ENCODE measurements at regions not wholly inside any gene's neighbourhood (a gene's known extent, or its start where the extent isn't known, plus 50 kb on each side); places are given as distances from the start of the nearest gene placed in this dataset.
"Not testable (repeated sequence)": the region's sequence is repeated elsewhere in the genome, so short reads cannot be mapped to it uniquely, and the experiment has no call there.

DNA sequence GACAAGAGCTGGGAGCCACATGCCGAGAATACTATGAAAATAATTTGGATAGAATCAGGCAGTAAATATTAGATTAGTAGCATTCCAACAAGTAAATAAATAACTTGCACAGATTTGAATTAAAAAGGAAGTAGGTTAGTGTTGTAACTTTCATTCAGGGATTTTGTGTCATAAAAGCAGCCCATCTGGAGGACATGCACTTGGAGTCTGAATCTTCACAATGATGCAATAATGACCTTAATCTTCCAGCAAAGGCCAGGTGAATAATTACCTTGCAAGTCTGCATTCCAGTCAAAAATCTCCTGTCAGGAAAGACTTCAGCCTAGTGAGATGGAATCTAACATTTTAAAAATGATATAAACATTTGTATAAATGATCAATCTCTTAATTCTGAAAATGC lies 518.1 kb downstream of the KCNJ2 start:
- no peak for DNase-seq (ENCODE audit: low read depth in 2 of 3, low spot score in 1 of 3)

DNA sequence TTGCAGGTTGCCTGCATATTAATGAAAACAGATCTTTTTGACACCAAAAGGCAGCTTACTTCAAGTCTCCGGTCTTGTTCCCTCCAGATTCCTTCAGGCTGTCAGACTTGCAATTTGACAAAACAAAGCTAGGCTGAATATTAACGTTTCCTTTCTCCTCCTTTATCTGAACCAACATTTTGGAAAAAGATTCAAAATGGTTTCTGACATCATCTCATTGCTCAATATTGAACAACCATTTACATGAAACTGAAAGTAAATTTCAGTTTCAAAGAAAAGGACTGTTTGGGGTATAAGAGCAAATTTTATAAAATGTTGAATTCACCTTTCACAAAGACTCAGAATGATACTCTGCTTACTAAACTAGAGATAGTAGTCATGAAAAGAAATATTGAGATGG lies 521.8 kb downstream of the KCNJ2 start:
- no peak for DNase-seq (ENCODE audit: low read depth in 2 of 3, low spot score in 1 of 3)

DNA sequence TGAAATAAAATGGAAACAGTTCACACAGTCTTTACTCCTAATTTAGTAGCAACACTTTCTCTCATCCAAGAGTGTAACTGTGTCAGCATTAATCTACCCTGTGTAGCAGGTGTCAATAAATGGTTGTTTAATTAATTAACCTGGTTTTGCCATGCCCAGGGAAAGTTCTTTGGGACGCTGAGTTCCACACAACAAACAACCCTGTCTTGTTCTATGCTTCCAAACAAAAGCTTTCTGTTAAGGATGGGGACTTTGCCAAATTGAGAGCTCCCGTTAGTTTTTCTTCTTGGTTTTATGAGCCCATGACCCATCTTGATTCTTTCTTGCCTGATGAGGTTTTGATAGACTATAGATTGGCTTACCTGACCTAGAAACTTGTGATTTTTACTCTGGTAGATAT lies 530.1 kb downstream of the KCNJ2 start:
- DNase-seq (ENCODE audit: low read depth in 2 of 3, low spot score in 1 of 3), result no peak

DNA sequence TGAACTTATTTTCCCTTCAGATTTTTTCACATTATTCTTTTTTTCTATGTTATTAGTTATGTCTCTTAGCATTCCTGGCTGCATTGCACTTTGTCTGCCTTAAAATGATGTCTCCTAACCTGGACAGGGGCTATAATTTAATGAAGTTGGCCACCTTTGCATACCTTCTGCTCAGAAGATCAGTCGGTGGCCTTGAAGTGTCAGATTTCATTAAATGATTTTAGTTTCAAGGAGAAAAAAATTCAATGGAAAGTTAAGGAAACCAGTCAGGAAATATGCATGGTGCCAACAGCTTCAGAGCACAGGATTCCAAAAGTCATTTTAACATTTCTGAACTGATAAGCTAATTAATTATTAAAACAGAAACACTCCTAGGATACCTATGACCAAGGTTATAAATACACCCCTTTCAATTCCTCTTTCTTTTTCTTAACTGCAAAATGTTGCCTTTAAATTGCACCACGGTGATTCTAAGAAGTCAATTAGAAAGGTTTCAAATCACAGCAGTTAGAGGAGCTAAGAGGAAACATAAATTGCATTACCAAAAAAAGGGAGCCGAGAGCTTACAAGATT lies 533.4 kb downstream of the KCNJ2 start:
- no peak for DNase-seq (ENCODE audit: low read depth in 2 of 3, low spot score in 1 of 3)

DNA sequence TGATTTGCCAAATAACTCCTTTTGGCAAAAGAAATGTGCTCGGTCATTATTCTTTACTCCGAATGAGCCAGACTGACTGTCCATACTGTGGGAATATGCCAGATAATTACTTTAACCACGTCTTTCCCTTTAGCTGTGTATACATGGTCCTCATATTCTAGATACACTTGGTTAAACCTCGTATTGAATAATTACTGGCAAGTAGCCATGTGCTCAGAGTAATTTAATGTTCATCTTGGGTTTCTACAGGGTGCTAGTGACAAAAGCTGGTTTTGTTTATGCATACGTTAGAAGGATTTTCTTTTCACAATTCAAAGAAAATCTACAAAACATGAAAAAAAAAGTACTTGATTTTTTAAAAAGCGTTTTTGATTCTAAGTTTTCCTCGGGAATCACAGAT lies 540.3 kb downstream of the KCNJ2 start:
- no peak for DNase-seq (ENCODE audit: low read depth in 2 of 3, low spot score in 1 of 3)

DNA sequence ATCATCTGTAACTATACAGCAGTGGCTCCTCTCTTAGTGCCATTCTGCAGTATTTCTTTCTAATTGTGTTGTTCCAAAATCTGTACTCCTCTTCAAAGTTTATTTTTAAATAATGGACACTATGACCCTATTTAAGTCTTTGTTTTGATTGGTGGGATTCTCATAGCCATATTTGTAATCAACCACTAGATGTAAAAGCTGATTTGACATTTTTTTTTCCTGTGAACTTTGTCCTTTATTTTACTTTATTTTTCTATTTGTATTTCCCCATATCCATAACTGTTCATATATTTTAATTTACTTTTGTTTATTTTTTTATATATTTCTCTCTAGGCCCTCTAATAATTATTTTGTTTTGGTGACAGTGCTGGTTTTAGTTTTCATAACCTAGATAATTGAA lies 544.4 kb downstream of the KCNJ2 start:
- DNase-seq (ENCODE audit: low read depth in 2 of 3, low spot score in 1 of 3), result no peak

DNA sequence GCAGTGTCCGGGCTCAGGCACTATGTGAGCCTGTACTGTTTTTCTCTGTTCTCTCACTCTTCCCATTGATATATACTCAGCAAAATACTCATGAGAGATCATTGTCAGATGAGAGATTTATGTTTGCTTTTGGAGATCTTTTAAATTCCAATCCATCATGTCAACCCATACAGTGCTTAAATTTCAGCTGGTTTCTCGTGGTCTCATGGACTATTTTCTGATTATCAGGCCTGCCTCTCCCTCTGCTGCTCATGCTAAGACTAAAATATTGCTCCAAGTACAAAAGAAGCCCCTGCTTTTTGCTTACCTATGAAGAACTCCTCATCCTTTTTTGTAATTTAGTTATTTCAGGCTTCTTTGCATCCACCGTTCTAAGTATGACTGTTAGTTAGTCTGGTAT lies 547.2 kb downstream of the KCNJ2 start:
- DNase-seq (ENCODE audit: low read depth in 2 of 3, low spot score in 1 of 3), result no peak

DNA sequence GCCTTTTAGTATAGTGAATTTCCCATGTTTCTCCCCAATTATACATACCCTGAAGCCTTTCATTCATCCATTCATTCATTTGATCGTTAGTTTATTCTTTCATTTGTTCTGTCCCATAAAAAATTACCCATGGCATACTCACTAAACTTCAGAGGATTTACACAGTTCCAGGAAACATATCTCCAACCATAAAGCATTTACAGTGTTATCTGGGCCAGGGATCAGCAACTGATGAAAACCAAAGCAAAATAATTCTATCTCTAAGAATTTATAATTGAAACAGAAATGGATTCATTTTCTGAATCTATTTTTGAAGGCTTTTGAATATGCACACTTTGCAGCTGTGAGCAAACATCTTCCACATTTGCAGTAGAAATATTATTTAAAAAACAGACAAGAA lies 547.7 kb downstream of the KCNJ2 start:
- no peak for DNase-seq (ENCODE audit: low read depth in 2 of 3, low spot score in 1 of 3)

DNA sequence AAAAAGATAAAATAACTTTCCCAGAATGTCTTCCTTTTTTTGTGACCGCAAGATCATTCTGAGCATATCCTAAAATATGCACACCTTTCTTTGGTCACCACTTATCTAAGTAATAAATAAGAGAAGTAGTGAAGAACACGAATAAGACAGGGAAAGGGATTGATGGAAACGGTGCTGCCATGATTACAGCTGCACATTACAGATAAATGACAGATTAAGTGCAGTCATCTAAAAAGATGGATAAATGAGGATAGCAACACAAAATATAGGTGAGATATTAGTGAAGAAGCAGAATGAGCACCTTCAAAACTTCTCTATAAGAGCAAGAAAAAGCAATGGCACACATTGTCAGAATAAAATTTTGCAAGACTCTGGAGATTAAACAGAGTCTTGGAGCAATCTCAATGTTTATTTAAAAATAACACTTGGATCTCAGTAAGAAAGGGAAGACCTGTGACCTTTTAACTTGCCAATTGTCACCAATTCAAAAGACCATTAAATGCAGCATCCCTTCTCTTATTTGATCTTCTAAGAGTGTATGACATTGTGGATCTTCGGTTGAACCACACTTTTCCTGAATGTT lies 567.1 kb downstream of the KCNJ2 start:
- no peak for DNase-seq (ENCODE audit: low read depth in 2 of 3, low spot score in 1 of 3)

DNA sequence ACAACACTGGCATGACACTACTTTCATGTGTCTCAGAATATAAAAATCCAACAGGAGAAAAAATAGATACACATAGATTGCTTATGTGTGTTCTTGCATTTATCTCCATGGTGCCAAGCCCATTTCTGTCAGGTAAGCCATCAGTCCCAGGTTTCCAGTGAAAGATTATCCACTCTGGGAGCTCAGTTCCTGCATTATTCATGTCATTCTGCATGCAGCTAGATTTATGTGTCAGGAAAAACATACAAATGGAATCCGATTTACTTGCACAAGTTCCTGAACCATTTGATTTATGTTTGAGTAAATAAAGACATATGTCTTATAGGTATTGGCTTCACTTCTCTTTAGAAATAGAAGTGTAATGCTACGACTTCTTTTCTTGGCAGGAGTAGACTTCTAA lies 569.7 kb downstream of the KCNJ2 start:
- no peak for DNase-seq (ENCODE audit: low read depth in 2 of 3, low spot score in 1 of 3)

DNA sequence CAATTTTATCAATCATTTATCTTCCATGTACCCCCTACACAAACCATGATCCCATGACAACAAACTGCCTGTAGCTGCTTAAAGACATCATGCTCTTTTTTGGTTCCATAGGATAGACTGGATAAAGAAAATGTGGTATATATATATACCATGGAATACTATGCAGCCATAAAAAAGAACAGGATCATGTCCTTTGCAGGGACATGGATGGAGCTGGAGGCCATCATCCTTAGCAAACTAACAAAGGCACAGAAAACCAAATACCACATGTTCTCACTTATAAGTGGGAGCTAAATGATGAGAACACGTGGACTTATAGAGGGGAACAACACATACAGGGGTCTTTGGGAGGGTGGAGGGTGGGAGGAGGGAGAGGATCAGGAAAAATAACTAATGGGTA lies 577.2 kb downstream of the KCNJ2 start:
- DNase-seq (ENCODE audit: low read depth in 2 of 3, low spot score in 1 of 3), result not testable (repeated sequence)

DNA sequence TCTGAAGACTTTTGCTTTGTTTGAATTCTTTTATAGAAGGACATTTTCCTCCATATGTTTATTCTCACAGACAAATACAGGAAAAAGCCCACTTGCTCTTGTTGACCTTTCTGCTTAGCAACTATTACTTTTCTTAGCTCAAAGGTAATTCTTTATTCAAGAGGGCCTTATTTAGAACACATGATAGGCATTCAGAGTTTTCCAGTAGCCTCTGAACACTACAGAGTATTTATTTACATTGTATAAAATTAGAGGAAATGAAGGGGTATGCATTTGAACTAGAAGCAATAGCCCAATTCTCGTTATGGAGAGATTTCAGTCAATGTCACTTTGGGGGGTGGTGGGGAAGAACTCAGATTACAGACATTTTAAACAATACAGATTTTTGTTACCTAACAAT lies 581.7 kb downstream of the KCNJ2 start:
- DNase-seq (ENCODE audit: low read depth in 2 of 3, low spot score in 1 of 3), result no peak

DNA sequence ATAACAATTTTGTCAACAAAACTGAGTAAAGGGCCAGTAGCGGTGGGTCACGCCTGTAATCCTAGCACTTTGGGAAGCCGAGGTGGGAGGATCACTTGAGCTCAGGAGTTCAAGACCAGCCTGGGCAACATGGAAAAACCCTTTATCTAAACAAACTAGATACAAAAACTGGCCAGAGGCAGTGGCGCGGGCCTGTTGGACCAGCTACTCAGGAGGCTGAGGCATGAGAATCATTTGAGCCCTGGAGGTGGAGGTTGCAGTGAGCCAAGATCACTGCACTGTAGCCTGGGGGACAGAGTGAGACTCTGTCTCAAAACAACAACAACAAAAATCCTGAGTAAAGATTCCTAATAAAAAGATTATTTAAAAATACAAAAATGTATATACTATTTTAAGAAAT lies 583.1 kb downstream of the KCNJ2 start:
- DNase-seq (ENCODE audit: low read depth in 2 of 3, low spot score in 1 of 3), result not testable (repeated sequence)

DNA sequence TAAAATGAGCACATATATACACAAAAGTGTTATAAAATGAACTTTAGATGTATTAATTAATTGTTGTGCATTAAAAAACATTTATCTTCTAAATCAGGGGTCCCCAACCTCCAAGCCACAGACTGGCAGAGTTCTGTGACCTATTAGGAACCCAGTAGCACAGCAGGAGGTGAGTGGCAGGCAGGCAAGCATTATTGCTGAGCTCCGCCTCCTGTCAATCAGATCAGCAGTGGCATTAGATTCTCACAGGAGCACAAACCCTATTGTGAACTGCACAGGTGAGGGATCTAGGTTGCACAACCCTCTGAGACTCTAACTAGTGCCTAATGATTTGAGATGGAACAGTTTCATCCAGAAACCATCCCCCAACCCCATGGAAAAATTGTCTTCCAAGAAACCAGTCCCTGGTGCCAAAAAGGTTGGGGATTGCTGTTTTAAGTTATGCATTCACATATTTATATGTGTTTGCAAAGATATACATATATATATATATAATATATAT lies 583.7 kb downstream of the KCNJ2 start:
- no peak for DNase-seq (ENCODE audit: low read depth in 2 of 3, low spot score in 1 of 3)

DNA sequence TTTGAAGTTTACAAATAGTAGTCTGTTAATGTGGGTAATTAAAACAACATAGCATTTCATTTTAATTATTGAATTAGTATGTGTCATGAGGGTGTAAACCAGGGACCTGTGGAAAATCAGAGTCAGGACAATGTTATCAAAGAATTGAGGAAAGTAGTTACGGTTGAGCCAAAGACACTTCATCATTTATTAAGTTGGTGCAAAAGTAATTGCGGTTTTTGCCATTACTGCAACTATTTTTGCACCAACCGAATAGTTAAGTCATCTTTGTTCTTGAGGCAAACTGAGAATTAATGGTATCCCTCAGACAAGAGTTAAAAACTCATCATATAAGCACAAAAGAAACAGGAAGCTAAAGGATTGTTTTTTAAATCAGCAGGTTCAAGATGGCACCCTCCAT lies 593.7 kb downstream of the KCNJ2 start:
- no peak for DNase-seq (ENCODE audit: low read depth in 2 of 3, low spot score in 1 of 3)

DNA sequence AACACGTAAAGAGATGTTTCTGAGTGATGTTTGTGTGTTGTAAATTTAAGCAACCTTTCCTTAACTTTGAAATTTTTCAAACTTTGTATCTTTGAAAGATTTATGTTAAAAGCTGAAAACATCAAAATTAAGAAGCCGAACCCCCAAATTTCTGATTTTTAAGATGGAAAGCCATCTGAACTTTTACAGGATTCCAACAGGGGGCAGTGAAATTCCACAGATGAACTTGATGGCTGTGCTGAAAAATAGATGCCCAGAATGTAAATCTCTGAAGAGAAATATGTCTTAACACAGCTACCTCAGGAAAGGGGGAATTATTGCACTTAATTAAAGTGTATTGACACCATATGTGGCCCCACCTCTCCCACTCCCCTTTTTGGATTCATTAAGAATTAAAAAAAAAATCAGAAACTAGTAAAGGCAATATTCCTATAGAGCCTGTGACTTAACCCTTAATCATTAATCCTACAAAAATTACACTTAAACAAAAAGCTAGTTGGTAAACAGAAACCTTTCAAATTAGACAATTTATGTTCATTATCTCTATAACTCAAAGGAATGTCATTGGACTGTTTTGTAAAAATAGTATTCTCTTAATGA lies 597.9 kb downstream of the KCNJ2 start:
- DNase-seq (ENCODE audit: low read depth in 2 of 3, low spot score in 1 of 3), result no peak

DNA sequence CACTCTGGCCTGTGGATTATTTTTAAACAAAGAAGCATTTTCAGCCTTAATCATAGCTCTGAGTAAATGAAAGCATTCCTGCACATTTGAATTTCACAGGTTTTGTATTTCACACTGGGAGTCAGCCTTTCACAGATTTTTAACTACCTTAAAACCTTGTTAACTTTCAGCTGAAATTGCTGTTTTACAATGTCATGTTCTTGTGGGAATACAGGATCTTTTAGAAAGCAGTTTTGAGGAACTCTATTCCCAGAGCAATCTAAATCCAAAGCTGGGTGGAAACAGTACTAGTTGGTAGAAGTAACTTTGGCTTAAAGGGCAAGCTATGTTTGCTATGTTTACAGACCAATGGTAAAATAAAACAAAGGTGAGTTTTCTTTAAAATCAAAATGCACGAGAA lies 600.6 kb downstream of the KCNJ2 start:
- no peak for DNase-seq (ENCODE audit: low read depth in 2 of 3, low spot score in 1 of 3)

DNA sequence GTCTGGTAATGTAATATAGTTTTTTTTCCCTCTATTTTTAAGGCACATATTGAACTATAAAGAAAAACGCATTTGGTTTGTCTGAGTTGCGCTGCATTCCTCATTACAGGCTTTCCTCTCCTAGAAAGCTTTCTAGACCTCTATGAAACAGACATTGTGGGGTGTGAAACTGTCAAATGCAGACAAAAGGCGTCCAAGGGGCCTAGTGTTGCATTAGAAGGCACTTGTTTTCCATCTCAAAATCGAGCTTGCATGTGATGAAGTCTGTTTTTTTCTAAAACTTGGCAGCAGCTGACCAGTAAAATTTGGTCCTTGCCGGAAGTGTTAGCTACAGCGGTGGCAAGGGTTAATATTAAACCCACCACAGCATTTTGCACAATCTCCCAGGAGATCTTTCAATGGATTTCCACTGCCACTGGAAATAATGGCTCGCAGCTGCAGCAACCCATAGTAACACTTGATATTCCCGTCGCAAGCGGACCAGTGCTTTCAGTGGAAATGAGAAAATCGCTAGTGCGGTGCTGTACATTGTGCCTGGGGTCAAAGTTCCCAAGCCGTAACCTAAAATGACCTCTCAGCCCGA lies 602.6 kb downstream of the KCNJ2 start:
- DNase-seq (ENCODE audit: low read depth in 2 of 3, low spot score in 1 of 3), result no peak

DNA sequence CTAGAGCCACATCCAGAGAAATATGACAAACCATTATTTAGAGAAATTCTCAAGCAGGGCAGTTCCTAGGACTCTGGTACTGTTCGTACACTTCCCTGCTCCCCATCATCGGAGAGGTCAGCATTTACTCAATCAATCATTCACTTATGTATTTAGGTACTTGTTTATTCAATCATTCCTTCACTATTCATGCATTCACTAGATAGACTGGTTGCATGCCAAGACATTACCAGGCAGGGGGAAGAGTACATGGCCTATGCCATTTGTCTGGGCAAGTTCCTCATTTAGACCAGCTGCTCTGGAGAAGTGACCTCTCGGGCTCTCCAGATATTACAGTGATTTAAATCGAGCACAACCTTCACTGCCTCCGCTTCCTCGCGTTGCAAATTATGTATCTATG lies 603.4 kb downstream of the KCNJ2 start:
- DNase-seq (ENCODE audit: low read depth in 2 of 3, low spot score in 1 of 3), result no peak

DNA sequence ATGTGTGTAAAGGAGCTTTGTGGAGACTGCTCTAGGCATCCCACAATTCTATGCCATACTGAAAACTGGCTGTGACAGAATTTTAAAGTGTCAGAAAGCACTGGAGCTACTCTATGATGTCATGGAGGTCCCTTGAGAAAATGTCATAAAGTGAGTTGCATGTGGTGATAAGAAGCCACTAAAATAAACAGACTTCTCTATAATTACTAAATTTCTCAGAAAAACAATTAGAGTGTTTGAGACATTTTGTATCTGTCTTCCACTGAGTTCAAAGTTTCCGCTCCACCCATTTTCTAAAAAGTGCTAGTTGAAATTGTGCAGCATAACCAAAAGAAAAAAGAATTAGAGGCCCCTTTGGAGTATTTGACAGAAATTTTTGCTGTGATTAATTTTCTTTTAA lies 603.9 kb downstream of the KCNJ2 start:
- DNase-seq (ENCODE audit: low read depth in 2 of 3, low spot score in 1 of 3), result no peak

DNA sequence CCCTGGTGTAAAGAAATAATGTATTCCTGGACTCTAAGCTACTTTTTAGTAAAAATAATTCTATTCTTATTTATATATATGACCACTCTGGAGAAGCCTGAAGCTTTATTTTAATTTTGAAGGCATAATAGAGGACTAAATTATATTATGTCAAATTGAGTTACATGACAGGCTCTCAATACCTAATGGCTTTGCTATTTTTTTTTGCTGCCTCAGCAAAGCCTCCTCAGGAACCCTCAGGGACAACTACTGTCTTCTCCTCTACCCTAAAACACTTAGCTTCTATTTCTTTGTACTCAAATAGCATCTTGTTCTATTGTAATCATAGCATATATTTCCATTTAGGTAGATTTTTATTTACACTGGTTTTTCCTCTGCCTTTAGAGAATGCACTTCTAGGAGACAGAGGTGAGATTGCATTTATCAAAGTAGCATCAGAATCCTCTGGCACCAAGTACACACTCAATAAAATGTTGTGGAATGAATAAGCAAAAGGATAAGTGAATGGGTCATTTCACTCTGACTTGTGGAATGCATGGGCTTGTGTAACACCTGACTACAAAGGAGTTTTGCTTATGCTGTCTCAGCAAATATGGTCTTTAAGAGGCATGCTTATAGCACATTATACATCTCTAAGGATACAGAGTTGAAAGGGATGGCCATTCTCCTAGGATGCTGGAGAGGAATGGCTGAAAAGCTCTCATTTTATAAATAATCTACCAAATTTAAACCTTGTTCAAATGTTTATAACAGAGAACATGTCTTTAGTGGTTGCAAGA lies 605.2 kb downstream of the KCNJ2 start:
- no peak for DNase-seq (ENCODE audit: low read depth in 2 of 3, low spot score in 1 of 3)

DNA sequence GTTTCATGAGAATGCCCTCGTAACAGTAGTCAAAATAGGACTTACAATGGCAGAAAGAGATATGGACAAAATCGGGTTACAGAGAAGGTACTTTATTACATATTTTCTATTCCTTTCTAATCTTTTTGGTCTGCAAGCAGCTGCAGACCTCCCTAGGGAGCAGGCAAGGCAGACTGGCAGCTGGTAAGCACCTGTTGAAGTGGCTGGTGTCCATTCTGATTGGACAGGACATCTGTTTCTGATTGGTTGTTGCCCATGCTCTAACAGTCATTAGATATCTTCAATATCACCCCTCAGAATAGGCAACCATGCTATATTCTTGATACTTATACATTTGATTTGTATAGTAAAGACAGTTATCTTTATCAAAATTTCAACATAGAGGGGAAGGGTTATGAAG lies 606.3 kb downstream of the KCNJ2 start:
- no peak for DNase-seq (ENCODE audit: low read depth in 2 of 3, low spot score in 1 of 3)
